CD4-positive, alpha-beta T cell treated with Interleukin-15 for 4 hours (primary cell): ENCODE measurements at regions not wholly inside any gene's neighbourhood (a gene's known extent, or its start where the extent isn't known, plus 50 kb on each side); places are given as distances from the start of the nearest gene placed in this dataset.
"Not testable (repeated sequence)": the region's sequence is repeated elsewhere in the genome, so short reads cannot be mapped to it uniquely, and the experiment has no call there.

Experiments used
- DNase-seq: peaks from one replicate; pipeline ENCODE4 v3.0.0-alpha.2; 2020; ENCODE audit warnings: low spot score

DNA sequence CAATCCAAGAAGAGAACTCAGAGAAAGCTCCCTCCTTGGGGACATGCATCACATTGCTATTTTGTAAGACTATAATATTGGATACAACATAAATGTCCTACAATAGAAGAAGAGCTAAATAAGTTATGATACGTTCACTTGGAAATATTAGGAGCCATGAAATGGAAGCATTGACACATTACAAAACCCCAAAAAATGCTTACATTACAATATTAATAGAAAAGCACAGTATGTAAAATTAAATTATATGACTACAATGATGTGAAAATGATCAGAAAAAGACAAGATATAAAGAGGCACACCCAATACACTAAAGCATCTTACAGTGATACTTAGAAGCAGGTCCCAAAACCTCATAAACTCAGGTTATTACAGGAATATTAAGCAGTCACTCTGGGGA, 694.1 kb downstream of the TOX3 start:
- no peak for DNase-seq

DNA sequence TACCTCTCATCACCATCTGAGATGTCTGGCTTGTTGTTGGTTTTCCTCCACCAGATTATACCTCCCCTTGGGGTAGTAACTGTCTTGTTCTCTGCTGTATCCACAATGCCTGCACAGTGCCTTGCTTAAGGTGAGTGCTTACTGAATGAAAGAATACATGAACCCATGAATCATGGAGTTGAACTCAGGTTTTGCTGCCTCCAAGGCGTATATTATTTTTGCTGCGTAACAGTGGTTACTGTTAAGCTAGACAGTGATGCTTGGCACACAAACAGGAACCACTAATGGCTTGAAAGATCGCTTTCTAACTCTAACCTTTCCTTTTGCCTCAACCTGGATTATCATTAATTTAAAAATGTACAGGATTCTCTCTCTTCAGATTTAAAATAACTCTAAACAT, 695.8 kb downstream of the TOX3 start:
- no peak for DNase-seq

DNA sequence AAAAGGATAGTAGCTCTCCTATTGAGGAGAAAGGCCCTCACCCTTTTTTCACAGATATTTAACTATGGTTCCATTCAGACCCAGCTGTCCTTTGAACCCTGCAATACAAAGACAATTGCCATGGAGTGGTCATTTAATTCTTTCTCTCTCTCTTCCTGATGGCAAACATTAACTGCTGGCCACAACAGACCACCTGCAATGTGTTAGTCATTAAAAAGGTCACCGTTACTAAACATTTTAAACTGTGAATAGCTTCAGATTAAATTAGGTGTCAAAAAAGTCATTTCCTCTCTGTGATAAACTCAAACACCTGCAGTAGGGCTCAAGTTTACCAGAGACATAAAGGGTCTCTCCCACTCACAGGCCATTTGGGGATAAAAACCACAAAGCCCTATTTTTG, 697.2 kb downstream of the TOX3 start:
- DNase-seq: no peak

DNA sequence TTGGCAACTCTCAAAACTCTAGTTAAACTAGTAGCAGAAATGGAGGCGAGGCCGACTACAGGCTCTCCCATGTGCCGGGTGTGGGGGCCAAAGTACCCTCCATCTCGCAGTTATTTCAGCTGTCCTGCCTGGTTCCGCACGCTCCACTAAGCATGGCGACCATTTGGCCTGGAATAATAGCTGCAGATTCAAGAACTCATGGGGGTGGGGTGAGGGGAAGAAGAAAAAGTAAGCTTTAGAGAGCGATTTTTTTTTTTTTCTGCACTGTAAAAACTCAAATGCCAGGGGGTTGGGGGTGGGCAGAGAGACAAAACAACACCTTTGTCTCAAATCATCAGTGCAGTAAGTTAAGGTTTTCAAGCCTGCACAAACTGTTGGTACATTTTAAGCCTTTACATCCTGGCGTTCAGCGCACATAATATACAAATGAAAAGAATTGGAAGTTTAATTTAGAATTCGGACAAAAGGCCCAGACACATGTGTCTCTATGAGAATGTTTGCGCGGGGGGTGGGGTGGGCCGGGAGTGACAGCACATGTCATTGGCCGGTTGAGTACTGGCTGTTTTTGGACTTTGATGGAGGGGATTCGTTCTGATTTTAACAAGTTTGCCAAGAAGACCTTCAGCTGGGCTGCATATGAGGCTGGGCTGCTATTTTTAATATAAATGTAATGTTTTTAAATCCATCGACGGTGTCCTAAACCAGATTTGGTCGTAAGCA, 694.7 kb upstream of the SALL1 start:
- DNase-seq: no peak

DNA sequence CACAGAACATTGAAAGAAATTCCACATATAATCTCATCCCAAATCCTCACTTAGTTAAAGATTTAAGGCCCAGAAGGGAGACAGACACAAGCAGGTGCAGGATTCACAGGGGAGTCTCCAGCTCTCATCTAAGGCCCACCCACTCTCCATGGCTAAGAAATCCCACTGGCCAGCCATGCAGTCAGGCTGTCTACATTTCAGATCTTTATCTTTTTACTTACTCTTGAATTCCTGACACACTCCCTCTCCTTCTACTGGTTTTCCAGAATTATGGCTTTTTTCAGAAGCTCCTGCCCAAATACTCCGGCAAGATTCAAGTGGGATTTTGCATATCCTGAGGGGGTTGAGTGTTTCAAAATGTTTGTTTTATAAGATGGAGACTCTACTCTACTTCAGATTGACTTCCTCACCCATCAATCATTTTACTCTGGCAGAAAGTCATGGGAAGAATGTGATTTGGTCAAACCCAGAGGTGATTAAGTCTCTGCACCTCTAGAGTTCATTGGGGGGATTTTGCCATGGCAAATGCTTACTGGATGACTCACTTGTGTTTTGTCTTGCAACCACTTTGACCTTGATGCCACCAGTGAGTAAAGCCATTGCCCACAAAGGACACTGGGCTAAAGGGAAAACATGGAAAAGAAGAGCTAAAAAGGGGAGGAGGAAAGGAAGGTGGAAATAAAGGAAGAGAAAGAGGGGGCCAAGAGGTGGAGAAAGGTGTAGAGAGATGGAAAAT, 688.8 kb upstream of the SALL1 start:
- DNase-seq: no peak

DNA sequence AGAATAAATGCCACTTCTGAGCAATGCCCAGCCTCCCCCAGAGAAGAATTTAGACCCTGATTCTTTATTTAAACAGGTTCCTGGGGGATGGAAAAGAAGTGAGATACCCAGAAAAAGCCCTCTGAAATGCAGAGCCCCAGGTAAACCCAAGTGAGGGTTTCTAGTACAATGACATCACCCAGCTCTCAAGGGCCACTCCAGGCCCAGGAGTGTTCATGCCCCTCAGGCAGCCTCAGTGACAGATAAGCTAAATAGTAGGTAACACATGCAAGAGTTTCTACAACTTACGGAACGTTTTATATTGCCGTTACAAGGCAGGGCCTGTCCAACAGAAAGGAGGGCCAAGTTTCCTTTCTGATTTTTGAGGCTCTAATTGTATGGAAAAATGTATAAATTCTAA, 683.7 kb upstream of the SALL1 start:
- no peak for DNase-seq

DNA sequence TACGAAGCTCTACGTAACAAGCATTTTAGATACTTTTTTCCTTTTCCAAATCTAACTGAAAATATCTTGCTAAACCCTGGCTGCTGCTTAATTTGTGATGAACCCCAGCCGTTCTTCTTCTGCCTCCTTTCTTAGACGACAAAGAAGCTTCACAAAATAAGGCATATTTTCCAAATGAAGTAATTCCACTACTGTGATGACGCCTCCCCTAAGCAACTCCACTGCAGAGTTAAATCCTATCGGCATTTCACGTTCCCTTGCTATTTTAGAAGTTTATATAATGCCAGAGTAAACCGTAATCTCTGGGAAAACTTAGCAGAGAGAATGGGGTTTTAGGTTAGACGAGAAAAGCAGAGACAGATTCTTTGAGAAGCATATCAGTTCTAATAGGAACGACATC, 683.1 kb upstream of the SALL1 start:
- DNase-seq: no peak

DNA sequence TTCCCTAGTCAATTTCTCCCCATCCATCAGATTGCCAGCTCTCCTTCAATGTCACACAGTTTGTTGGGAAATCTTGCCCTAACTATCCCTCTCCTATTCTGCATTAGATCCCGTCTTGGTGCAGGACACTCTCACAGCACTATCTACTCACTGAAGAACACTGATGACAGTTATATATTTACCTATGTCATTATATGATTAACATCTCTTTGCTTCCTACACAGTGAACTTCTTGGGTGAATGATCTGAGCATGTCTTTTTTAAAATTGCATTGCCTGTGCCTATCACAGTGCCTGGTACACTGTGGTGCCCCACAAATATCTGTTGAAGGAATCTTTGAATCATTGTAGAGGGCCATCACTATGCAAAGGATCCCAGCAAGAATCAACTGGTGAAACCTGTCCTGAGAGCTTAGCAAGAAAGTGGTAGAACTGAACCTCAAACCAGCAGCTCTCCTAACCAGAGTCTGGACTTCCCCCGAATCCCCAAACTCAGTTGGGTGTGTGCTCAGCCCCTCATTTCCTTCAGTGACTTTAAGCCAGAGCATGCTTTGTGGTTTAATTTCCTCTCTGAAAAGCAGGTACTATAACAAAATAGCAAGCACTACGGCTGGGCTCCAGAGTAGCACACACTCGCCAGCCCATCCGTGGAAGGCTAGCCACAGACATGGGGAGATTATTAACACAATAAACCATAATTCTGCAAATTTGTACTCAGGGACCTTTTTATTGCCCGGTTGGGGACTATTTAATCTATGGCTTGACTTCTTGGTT, 680.7 kb upstream of the SALL1 start:
- DNase-seq: no peak

DNA sequence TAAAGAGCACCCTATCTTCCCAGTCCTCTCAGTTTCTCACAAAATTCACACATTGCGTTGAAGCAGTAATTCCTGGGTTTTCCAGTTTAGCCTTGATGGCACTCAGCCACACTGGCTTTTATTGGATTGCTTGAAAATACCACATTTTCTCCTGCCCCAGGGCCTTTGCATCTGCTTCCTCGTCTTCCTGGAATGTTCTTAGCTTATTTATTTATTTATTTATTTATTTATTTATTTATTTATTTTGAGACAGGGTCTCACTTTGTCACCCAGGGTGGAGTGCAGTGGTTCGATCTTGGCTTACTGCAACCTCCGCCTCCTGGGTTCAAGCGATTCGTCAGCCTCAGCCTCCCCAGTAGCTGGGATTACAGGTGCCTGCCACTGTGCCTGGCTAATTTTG, 680.0 kb upstream of the SALL1 start:
- DNase-seq: not testable (repeated sequence)

DNA sequence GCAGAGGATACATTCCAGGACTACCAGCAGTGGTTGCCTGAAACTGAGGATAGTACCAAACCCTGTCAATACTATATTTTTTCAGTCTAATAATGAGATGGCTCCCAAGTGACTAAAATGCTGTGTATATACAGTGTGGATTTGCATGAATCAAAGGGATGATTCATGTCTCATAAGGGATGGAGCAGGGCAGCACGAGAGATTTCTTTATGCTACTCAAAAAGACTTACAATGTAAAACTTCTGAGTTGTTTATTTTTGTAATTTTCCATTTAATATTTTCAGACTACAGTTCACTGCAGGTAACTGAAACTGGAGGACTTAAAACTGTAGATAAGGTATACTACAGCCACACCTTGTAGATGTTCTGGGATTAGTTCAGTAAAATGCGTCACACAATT, 674.7 kb upstream of the SALL1 start:
- no peak for DNase-seq

DNA sequence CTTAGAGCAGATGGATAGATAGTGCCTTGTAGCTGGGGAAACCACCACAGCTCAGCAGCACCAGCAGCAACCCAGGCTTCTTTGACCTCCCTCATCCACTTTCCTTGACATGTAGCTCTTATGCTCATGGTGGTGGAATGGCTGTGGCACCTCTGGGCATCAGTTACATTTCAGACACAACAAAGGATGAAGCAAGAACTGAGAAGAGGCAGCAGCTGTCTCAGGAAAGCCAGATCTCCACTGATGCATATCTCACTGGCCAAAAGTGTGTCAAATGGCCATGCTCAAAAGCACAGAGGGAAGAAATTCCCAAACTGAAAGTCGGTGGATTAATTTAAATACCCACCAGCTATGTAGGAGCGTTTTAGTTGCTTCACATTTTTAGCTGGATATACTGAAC, 671.4 kb upstream of the SALL1 start:
- no peak for DNase-seq

DNA sequence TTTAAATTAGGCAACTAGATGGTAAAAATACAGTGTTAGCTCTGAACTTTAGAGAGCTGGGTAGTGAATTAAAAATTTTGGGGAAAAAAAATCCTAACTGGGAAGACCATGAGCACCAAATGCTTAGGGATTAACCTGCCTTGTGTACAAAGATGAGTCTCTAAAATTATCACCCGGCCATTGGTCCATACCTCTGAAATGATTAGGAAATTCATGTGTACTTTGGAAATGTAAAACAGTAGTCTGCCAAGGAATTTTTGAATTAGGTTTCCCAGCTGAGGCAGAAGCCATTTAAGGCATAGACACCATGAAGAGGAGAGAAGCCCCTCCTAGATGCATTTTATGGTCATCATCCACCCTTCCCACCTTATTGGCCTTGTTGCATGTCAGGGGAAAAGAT, 670.5 kb upstream of the SALL1 start:
- no peak for DNase-seq

DNA sequence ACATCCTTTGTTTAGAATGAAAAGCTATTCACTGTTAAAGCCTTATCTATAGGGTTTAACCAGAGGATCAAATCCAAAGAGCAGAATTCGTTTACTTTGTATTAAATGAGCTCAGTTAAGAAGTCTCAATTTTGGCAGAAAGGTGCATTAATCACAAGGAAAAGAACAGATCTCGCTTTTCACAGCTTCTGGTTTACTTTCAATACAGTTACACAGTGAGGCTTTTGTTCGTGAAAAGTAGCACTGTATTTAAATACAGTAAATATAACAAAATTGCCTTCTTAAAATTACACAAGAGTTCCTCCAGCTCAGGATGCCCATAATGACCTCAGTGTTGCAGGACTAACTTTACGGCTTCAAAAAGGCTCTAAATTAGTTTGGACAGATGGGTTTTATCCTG, 669.1 kb upstream of the SALL1 start:
- DNase-seq: no peak

DNA sequence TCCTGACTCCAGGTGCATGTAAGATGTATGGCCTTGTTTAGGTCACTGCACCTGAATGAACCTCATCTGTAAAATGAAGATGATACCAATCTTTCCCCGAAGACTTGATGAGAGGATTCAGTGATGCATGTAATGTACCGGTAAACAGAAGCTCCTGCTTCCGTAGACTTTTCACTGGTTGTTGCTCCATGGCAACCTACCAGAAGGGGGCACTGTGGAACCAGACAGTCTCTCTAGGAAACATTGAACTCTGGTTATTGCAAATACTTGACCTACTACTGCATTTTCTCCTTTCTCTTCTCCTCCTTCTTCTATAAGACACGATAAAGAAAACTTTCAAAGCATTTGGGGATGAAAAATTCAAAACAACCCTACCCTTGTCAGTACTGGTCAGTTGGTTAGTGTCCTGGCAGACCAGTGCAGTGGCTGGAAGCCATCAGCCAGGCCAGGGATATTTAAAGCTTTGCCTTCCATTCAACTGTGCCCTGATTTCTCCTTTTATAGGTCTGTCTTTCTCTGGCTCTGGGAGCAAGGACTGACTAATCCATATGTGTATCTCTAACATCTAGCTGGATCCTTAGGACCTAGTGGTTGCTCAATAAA, 667.4 kb upstream of the SALL1 start:
- DNase-seq: no peak

DNA sequence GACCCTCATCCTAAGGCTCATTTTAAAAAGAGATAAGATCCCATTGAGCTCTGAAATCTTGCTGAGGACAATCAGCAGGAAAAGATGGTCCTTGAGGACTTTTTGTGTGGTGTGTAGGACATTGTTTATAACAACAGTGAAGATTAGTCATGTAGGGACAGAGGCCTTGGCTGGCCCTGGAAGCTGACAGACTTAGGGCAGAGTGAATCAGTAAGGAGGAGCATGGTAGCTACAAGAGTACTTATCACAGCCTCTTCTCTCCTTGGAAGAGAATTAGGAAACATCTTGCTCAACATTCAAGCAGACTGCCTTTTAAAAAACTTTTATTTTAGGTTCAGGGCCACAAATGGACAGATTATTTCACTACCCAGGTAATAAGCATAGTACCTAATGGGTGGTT, 665.9 kb upstream of the SALL1 start:
- DNase-seq: no peak

DNA sequence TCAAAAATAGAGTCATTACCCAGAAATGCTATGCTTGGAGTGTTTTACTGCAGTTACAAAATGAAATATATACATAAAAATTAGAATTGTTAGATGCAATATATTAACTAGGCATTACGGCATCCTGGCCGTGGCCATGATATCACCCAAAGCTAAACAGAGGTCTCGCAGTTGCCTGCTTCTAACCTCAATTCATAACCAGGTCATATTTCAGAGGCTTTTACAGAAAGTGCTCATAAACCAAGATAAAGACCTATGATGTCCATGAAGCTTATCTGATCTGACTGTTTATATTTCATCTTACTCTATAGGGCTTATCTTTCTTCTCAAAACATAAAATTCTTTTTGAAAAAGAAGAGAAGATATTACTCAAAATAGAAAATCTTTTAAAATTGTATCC, 664.5 kb upstream of the SALL1 start:
- no peak for DNase-seq

DNA sequence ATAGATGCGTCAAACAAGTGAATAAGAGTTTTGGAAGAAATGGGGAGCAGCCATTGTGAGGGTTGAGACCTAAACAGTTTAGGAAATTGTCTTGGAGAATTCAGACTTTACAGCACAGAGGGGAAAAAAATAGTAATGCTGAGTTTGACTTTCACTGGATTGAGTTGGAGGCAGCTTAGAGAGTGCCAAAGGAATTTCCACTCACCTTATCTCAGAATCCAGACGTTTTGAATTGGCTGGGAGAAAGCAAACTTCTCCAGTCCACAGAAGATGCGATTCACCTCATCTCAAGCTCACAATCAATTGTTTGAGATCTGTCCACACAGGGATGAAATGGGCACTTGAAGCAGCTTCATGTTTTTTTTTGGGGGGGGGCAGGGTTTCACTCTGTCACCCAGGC, 663.5 kb upstream of the SALL1 start:
- no peak for DNase-seq

DNA sequence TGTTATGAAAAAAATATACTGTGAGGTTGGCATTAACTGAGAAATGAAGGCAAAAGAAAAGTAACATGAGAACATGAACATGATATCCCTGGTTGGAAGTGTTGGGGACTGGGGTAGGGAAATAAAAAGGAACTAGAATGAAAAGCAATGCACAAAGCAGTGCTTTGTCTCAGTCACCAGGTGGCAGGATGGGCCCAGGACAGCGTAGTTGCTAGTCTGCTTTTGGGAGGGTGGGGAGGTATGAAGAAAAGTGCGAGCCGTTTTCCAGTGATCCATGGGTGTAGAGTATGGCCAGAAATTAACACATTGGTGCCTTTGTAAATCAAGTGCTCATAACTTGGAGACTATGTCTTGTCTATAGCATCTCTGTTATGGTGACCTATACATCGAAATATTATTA, 662.5 kb upstream of the SALL1 start:
- no peak for DNase-seq

DNA sequence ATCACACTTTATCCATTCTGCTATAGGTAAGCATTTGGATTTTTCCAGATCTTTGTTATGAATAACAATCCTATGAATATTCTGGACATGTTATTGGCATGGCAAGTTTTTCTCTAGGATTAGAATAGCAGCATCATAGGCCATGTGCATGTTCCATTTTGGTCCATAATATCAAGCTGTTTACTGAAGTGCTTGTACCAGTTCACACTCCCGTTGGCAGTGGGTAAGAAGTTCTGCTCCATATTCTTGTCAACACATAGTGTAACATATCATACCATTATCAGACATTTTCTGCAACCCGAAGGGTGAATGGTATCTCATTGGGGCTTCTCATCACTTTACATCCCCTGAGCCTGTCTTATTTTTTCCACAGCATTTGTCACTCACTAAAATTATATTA, 661.9 kb upstream of the SALL1 start:
- no peak for DNase-seq

DNA sequence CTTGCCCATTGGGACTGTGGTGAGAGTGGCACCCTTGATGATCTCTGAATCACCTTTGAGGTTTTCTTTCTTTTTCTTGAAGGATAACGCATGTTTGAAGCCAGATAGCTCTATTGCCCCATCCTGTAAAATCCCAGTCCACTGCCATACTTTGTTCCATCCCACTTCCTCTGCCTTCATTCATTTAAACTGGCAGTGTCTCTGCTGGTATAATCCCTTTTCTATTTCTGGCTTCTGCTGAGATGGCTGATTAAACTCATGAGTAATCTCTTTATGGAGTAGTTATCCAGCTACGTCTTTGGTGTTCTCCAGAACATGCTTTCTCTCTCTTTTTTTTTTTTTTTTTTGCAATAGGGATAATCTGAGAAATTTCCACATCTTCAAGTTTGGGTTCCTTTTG, 656.5 kb upstream of the SALL1 start:
- DNase-seq: no peak

DNA sequence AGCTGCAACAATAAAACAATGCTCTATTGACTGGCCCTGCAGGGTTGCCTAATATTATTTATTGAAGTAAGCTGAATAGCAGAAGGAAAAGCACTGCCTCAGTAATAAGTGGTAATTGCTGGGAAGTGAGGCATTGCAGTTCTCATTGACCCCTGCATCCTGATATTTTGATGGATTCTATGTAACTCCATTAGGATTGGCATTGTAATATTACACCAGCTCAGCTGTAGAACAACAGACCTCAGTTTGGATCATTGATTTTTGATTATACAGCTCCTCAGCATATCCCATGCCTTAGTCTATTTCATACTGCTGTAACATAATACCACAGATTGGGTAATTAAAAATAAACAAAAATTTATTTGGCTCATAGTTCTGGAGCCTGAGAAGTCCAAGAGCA, 650.6 kb upstream of the SALL1 start:
- no peak for DNase-seq

DNA sequence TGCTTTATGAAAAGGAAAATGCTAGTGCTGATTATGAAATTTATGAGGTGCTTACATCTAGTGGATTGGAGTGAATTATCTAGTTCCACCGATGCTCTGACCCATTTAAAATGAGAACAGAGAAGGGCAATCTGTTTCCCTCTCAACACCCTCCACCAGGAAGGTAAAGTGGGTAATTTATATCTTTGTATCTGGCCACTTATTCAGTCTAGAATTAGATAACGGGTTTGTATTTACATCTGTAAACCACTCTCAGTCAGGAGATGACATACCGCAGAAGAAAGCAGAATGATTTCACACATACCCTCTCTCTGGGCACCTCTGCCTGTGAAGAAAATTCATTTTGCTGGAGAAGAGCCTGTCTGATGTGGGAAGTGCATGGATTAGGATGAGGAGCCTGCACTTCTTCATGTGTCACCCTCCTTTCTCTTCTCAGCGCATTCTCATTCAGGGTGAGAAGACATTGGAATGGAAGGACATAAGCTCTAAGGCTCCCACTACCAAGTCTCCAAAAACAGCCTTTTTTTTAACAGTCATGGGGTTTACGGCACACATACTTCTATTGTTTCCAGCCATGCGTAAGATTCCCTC, 646.7 kb upstream of the SALL1 start:
- DNase-seq: no peak
